ENCODE measurements at regions not wholly inside any gene's neighbourhood (a gene's known extent, or its start where the extent isn't known, plus 50 kb on each side); places are given as distances from the start of the nearest gene placed in this dataset.

DNA sequence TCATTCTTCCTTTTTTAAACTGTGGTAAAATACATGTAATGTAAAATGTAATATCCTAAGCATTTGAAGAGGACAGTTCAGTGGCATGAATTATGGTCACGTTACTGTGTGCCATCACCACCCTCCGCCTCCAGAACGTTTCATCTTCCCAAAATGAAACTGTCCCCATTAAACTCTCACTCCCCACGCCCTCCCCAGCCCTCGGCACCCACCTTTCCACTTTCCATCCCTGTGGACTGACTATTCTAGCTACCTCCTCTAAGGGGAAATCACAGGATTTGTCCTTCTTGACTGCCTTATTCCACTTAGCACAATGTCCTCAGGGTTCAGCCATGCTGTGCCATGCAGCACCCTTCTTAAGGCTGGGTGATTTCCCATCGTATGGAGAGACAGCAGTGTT is 1509.5 kb downstream of the BRD1 start:
- Mint-ChIP-seq H3K27me3 (ENCODE audit: insufficient read depth, low read depth, poor library complexity) (peaks cover 11% of the 10 kb centered on the region), H3K4me1 (peaks cover 14% of the 10 kb centered on the region), H3K27ac (no peak overlapping the region), H3K36me3 (ENCODE audit: low read depth) (peaks cover 3% of the 10 kb centered on the region; the same call in 1 of the 3 replicates), H3K9me3 (peaks cover 6% of the 10 kb centered on the region; the same call in 2 of the 3 replicates), H3K4me3 (no peak overlapping the region)
- Histone ChIP-seq H3K27me3 (ENCODE audit: insufficient read depth) (no peaks in the 10 kb centered on the region), H2AFZ (no peak overlapping the region), H3K27ac (ENCODE audit: low read depth) (no peak overlapping the region), H4K20me1 (replicated peaks; ENCODE audit: insufficient read depth) (no peaks in the 10 kb centered on the region), H3K9me2 (ENCODE audit: insufficient read depth) (no peaks in the 10 kb centered on the region), H3K4me3 (no peak overlapping the region), H3K4me1 (ENCODE audit: insufficient read depth) (no peaks in the 10 kb centered on the region), H3K79me2 (replicated peaks; ENCODE audit: insufficient read depth) (no peaks in the 10 kb centered on the region), H3F3A (replicated peaks; ENCODE audit: low read depth) (no peaks in the 10 kb centered on the region), H3K36me3 (ENCODE audit: insufficient read depth) (no peaks in the 10 kb centered on the region), H3K4me2 (no peak overlapping the region)
- DNase-seq (ENCODE audit: low spot score) (no peak), ATAC-seq (no peak)
- TF ChIP-seq NANOG (IDR thresholded peaks at IDR 0.05; ENCODE audit: borderline replicate concordance) (no peak), EZH2 (IDR thresholded peaks at IDR 0.05; ENCODE audit: low read depth, unreplicated experiment) (no peak), JUNB (IDR thresholded peaks at IDR 0.05; ENCODE audit: unreplicated experiment) (no peak), ZNF462 (CRISPR knock-in tag; IDR thresholded peaks at IDR 0.05) (no peak), ZNF331 (CRISPR knock-in tag; IDR thresholded peaks at IDR 0.05; ENCODE audit: low read depth) (no peak), ZNF114 (CRISPR knock-in tag; IDR thresholded peaks at IDR 0.05) (no peak), POLR2AphosphoS5 (IDR thresholded peaks at IDR 0.05; ENCODE audit: low read depth) (no peak), STAT1 (IDR thresholded peaks at IDR 0.05; ENCODE audit: unreplicated experiment) (no peak), CREB1 (CRISPR knock-in tag; IDR thresholded peaks at IDR 0.05; ENCODE audit: low read depth) (no peak), EZH2phosphoT487 (IDR thresholded peaks at IDR 0.05; ENCODE audit: unreplicated experiment) (no peak)
- TF ChIP-seq, protein P1, sequence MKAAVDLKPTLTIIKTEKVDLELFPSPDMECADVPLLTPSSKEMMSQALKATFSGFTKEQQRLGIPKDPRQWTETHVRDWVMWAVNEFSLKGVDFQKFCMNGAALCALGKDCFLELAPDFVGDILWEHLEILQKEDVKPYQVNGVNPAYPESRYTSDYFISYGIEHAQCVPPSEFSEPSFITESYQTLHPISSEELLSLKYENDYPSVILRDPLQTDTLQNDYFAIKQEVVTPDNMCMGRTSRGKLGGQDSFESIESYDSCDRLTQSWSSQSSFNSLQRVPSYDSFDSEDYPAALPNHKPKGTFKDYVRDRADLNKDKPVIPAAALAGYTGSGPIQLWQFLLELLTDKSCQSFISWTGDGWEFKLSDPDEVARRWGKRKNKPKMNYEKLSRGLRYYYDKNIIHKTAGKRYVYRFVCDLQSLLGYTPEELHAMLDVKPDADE (IDR thresholded peaks at IDR 0.05), result no peak
- TF ChIP-seq, protein P2, sequence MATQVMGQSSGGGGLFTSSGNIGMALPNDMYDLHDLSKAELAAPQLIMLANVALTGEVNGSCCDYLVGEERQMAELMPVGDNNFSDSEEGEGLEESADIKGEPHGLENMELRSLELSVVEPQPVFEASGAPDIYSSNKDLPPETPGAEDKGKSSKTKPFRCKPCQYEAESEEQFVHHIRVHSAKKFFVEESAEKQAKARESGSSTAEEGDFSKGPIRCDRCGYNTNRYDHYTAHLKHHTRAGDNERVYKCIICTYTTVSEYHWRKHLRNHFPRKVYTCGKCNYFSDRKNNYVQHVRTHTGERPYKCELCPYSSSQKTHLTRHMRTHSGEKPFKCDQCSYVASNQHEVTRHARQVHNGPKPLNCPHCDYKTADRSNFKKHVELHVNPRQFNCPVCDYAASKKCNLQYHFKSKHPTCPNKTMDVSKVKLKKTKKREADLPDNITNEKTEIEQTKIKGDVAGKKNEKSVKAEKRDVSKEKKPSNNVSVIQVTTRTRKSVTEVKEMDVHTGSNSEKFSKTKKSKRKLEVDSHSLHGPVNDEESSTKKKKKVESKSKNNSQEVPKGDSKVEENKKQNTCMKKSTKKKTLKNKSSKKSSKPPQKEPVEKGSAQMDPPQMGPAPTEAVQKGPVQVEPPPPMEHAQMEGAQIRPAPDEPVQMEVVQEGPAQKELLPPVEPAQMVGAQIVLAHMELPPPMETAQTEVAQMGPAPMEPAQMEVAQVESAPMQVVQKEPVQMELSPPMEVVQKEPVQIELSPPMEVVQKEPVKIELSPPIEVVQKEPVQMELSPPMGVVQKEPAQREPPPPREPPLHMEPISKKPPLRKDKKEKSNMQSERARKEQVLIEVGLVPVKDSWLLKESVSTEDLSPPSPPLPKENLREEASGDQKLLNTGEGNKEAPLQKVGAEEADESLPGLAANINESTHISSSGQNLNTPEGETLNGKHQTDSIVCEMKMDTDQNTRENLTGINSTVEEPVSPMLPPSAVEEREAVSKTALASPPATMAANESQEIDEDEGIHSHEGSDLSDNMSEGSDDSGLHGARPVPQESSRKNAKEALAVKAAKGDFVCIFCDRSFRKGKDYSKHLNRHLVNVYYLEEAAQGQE (IDR thresholded peaks at IDR 0.05; ENCODE audit: unreplicated experiment), result no peak
- TF ChIP-seq, protein P3, sequence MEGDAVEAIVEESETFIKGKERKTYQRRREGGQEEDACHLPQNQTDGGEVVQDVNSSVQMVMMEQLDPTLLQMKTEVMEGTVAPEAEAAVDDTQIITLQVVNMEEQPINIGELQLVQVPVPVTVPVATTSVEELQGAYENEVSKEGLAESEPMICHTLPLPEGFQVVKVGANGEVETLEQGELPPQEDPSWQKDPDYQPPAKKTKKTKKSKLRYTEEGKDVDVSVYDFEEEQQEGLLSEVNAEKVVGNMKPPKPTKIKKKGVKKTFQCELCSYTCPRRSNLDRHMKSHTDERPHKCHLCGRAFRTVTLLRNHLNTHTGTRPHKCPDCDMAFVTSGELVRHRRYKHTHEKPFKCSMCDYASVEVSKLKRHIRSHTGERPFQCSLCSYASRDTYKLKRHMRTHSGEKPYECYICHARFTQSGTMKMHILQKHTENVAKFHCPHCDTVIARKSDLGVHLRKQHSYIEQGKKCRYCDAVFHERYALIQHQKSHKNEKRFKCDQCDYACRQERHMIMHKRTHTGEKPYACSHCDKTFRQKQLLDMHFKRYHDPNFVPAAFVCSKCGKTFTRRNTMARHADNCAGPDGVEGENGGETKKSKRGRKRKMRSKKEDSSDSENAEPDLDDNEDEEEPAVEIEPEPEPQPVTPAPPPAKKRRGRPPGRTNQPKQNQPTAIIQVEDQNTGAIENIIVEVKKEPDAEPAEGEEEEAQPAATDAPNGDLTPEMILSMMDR (conservative IDR thresholded peaks at IDR 0.05; ENCODE audit: low read depth in 2 of 2), result no peak

Data from GM23338 (cell line).